ENCODE measurements at regions not wholly inside any gene's neighbourhood (a gene's known extent, or its start where the extent isn't known, plus 50 kb on each side); places are given as distances from the start of the nearest gene placed in this dataset.

GRCh38 chr2:192487636-192488035 is 292.9 kb upstream of the TMEFF2 start:
- H3K27me3 Mint-ChIP-seq (ENCODE audit: low read depth) = peaks cover 4% of the 10 kb centered on the region
- H3K27ac Mint-ChIP-seq = no peak overlapping the region
- no peaks in the 10 kb centered on the region for H3K36me3 Mint-ChIP-seq (ENCODE audit: low read depth)
- peaks cover 11% of the 10 kb centered on the region for H3K9me3 Mint-ChIP-seq
- H3K4me1 Mint-ChIP-seq = no peaks in the 10 kb centered on the region
- TF ChIP-seq CTCF (IDR thresholded peaks at IDR 0.05; ENCODE audit: unreplicated experiment in 3 of 3) = no peak
- no peak overlapping the region for H3K4me3 Mint-ChIP-seq

DNA sequence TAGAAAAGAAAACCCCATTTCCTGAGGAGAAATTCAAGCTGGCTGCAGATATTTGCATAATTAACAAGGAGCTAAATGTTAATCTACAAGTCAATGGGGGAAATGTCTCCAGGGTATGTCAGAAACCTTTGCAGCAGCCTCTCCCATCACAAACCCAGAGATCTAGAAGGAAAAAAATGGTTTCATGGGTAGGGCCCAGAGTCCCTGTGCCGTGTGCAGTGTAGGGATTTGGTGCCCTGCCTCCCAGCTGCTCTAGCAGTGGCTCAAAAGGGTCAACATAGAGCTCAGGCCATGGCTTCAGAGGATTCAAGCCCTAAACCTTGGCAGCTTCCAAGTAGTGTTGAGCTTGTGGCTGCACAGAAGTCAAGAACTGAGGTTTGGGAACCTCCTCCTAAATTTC is 290.2 kb upstream of the TMEFF2 start:
- peaks cover 4% of the 10 kb centered on the region for H3K27me3 Mint-ChIP-seq (ENCODE audit: low read depth)
- no peaks in the 10 kb centered on the region for H3K4me1 Mint-ChIP-seq
- TF ChIP-seq CTCF (IDR thresholded peaks at IDR 0.05; ENCODE audit: unreplicated experiment in 3 of 3) = no peak
- H3K27ac Mint-ChIP-seq = no peak overlapping the region
- peaks cover 6% of the 10 kb centered on the region for H3K9me3 Mint-ChIP-seq
- no peaks in the 10 kb centered on the region for H3K36me3 Mint-ChIP-seq (ENCODE audit: low read depth)
- H3K4me3 Mint-ChIP-seq = no peak overlapping the region

DNA sequence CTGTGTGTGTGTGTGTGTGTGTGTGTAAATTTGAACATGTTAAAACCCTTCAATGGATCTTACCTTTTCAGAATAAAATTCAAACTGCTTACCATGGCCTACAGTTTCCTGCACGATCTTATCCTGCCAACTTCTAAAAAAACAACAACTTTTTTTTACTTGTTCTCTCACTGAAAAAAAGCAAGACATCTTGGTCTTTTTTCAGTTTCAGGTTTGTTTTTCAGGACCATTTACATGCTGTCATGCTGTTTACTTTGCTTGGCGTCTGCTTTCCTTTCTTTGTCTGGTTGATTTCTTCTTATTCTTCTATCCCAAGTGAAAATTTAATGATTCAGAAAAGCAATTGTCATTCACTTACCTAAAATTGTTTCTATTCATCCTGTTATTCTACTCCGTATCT is 286.3 kb upstream of the TMEFF2 start:
- Mint-ChIP-seq H3K36me3 (ENCODE audit: low read depth) (no peaks in the 10 kb centered on the region), H3K4me1 (no peaks in the 10 kb centered on the region), H3K4me3 (no peak overlapping the region), H3K9me3 (peaks cover 6% of the 10 kb centered on the region), H3K27me3 (ENCODE audit: low read depth) (no peaks in the 10 kb centered on the region), H3K27ac (no peak overlapping the region)
- no peak for TF ChIP-seq CTCF (IDR thresholded peaks at IDR 0.05; ENCODE audit: unreplicated experiment in 3 of 3)

- H3K9me3 Mint-ChIP-seq = no peaks in the 10 kb centered on the region
Measured at GRCh38 chr2:192473331-192473730, 278.6 kb upstream of the TMEFF2 start.

DNA sequence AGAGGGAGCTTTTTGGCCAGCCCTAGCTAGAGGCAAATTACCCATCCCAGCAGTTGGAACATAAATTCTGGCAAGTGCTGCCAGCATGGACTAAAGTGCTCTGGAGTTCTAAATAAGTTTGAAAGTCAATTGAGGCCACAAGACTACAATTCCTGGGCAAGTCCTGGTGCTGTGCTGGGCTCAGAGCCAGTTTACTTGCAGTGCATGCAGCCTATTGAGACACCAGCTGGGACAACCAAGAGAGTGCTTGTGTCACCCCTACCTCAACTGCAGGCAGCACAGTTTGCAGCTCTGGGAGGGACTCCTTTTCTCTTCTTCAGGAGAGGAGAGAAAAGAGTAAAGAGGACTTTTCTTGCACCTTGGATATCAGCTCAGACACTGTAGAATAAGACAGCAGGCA is 277.2 kb upstream of the TMEFF2 start:
- Mint-ChIP-seq H3K27ac (no peak overlapping the region), H3K9me3 (no peaks in the 10 kb centered on the region), H3K36me3 (ENCODE audit: low read depth) (no peaks in the 10 kb centered on the region), H3K4me1 (no peaks in the 10 kb centered on the region), H3K4me3 (no peak overlapping the region), H3K27me3 (ENCODE audit: low read depth) (no peaks in the 10 kb centered on the region)
- TF ChIP-seq CTCF (IDR thresholded peaks at IDR 0.05; ENCODE audit: unreplicated experiment in 3 of 3) = no peak

More at GRCh38 chr2:192473331-192473730, 278.6 kb upstream of the TMEFF2 start:
- no peak for TF ChIP-seq CTCF (IDR thresholded peaks at IDR 0.05; ENCODE audit: unreplicated experiment in 3 of 3)
- H3K36me3 Mint-ChIP-seq (ENCODE audit: low read depth) = no peaks in the 10 kb centered on the region
- H3K27me3 Mint-ChIP-seq (ENCODE audit: low read depth) = no peaks in the 10 kb centered on the region
- no peak overlapping the region for H3K4me3 Mint-ChIP-seq
- H3K4me1 Mint-ChIP-seq = no peaks in the 10 kb centered on the region
- H3K27ac Mint-ChIP-seq = no peak overlapping the region

DNA sequence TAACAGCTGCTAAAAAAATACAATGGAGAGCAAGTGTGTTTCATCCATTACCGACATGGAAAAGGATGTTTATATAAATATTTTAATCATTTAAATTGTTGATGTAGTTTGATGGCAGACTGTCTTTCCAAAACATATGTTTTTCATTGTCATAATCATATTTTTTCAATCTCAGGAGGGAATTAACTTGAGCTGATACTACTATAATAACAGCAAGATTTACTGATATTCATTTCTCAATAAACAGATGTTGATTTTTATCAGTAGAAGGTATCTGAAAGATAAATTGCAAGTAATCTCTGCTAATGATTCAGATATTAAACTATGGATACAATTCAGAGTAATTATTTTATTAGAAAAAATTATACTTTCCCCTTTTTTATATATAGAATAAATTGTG is 274.9 kb upstream of the TMEFF2 start:
- H3K4me1 Mint-ChIP-seq = no peaks in the 10 kb centered on the region
- H3K9me3 Mint-ChIP-seq = no peaks in the 10 kb centered on the region
- H3K27ac Mint-ChIP-seq = no peak overlapping the region
- no peak overlapping the region for H3K4me3 Mint-ChIP-seq
- no peak for TF ChIP-seq CTCF (IDR thresholded peaks at IDR 0.05; ENCODE audit: unreplicated experiment in 3 of 3)
- no peaks in the 10 kb centered on the region for H3K36me3 Mint-ChIP-seq (ENCODE audit: low read depth)
- no peaks in the 10 kb centered on the region for H3K27me3 Mint-ChIP-seq (ENCODE audit: low read depth)
